ENCODE measurements at regions not wholly inside any gene's neighbourhood (a gene's known extent, or its start where the extent isn't known, plus 50 kb on each side); places are given as distances from the start of the nearest gene placed in this dataset.

- 70% methylated on average over 9 of the region's 16 CpGs for WGBS (ENCODE audit: insufficient coverage)
- H3K4me3 ChIP-seq (ENCODE audit: low read depth, low read length), result peak overlapping the region; percentile 13
- peak in 2 of 6 donors; percentile 35 to 51 for DNase-seq (ENCODE audit: low read depth in 4 of 6, low spot score in 6 of 6)
- H3K27me3 ChIP-seq (ENCODE audit: control insufficient read depth, insufficient read depth, low read length), result no peaks in the 10 kb centered on the region
- H3K4me1 ChIP-seq (ENCODE audit: control insufficient read depth, insufficient read depth, low read length), result no peaks in the 10 kb centered on the region
- H3K36me3 ChIP-seq (ENCODE audit: control insufficient read depth, insufficient read depth, low read length), result no peaks in the 10 kb centered on the region
- peaks cover 2% of the 10 kb centered on the region for H3K9me3 ChIP-seq (ENCODE audit: control insufficient read depth, insufficient read depth, low read length)
- peak overlapping the region; percentile 34 for H3K27ac ChIP-seq (ENCODE audit: low read depth, low read length)
Measured at GRCh38 chr7:16063716-16064675, 357.3 kb downstream of the CRPPA start.

- WGBS (ENCODE audit: insufficient coverage), result no CpG with 5 or more reads among the region's 2 CpGs
- Histone ChIP-seq H3K4me3 (ENCODE audit: low read depth, low read length) (no peak overlapping the region), H3K27ac (ENCODE audit: low read depth, low read length) (peak overlapping the region; percentile 17)
Measured at GRCh38 chr7:16063221-16063620, 358.1 kb downstream of the CRPPA start.

GRCh38 chr7:16062269-16062668, 359.1 kb downstream of the CRPPA start:
- no CpG with 5 or more reads among the region's 1 CpG for WGBS (ENCODE audit: insufficient coverage)
- peak overlapping the region; percentile 58 for H3K27ac ChIP-seq (ENCODE audit: low read depth, low read length)
- no peaks in the 10 kb centered on the region for H3K4me1 ChIP-seq (ENCODE audit: control insufficient read depth, insufficient read depth, low read length)
- H3K36me3 ChIP-seq (ENCODE audit: control insufficient read depth, insufficient read depth, low read length), result no peaks in the 10 kb centered on the region
- DNase-seq (ENCODE audit: low read depth in 4 of 6, low spot score in 6 of 6), result peak in 1 of 6 donors; percentile 44
- H3K4me3 ChIP-seq (ENCODE audit: low read depth, low read length), result no peak overlapping the region
- H3K9me3 ChIP-seq (ENCODE audit: control insufficient read depth, insufficient read depth, low read length), result peaks cover 2% of the 10 kb centered on the region
- H3K27me3 ChIP-seq (ENCODE audit: control insufficient read depth, insufficient read depth, low read length), result no peaks in the 10 kb centered on the region

More at GRCh38 chr7:16063221-16063620, 358.1 kb downstream of the CRPPA start:
- Histone ChIP-seq H3K36me3 (ENCODE audit: control insufficient read depth, insufficient read depth, low read length) (no peaks in the 10 kb centered on the region), H3K27me3 (ENCODE audit: control insufficient read depth, insufficient read depth, low read length) (no peaks in the 10 kb centered on the region), H3K4me1 (ENCODE audit: control insufficient read depth, insufficient read depth, low read length) (no peaks in the 10 kb centered on the region), H3K9me3 (ENCODE audit: control insufficient read depth, insufficient read depth, low read length) (peaks cover 2% of the 10 kb centered on the region)
- DNase-seq (ENCODE audit: low read depth in 4 of 6, low spot score in 6 of 6), result no peak

GRCh38 chr7:16061630-16062029, 359.7 kb downstream of the CRPPA start:
- Histone ChIP-seq H3K27ac (ENCODE audit: low read depth, low read length) (peak overlapping the region; percentile 58), H3K4me1 (ENCODE audit: control insufficient read depth, insufficient read depth, low read length) (no peaks in the 10 kb centered on the region), H3K27me3 (ENCODE audit: control insufficient read depth, insufficient read depth, low read length) (no peaks in the 10 kb centered on the region), H3K9me3 (ENCODE audit: control insufficient read depth, insufficient read depth, low read length) (peaks cover 2% of the 10 kb centered on the region), H3K4me3 (ENCODE audit: low read depth, low read length) (no peak overlapping the region), H3K36me3 (ENCODE audit: control insufficient read depth, insufficient read depth, low read length) (no peaks in the 10 kb centered on the region)
- no peak for DNase-seq (ENCODE audit: low read depth in 4 of 6, low spot score in 6 of 6)
- no CpG with 5 or more reads among the region's 1 CpG for WGBS (ENCODE audit: insufficient coverage)

GRCh38 chr7:16061011-16061410, 360.3 kb downstream of the CRPPA start:
- WGBS (ENCODE audit: insufficient coverage), result 91% methylated on average over 5 of the region's 5 CpGs
- Histone ChIP-seq H3K27ac (ENCODE audit: low read depth, low read length) (no peak overlapping the region), H3K27me3 (ENCODE audit: control insufficient read depth, insufficient read depth, low read length) (no peaks in the 10 kb centered on the region)

GRCh38 chr7:16060502-16060901, 360.8 kb downstream of the CRPPA start:
- DNase-seq (ENCODE audit: low read depth in 4 of 6, low spot score in 6 of 6), result no peak
- H3K4me3 ChIP-seq (ENCODE audit: low read depth, low read length), result no peak overlapping the region
- H3K27me3 ChIP-seq (ENCODE audit: control insufficient read depth, insufficient read depth, low read length), result no peaks in the 10 kb centered on the region
- H3K36me3 ChIP-seq (ENCODE audit: control insufficient read depth, insufficient read depth, low read length), result no peaks in the 10 kb centered on the region
- no peaks in the 10 kb centered on the region for H3K4me1 ChIP-seq (ENCODE audit: control insufficient read depth, insufficient read depth, low read length)
- H3K27ac ChIP-seq (ENCODE audit: low read depth, low read length), result no peak overlapping the region
- peaks cover 2% of the 10 kb centered on the region for H3K9me3 ChIP-seq (ENCODE audit: control insufficient read depth, insufficient read depth, low read length)

More at GRCh38 chr7:16061011-16061410, 360.3 kb downstream of the CRPPA start:
- DNase-seq (ENCODE audit: low read depth in 4 of 6, low spot score in 6 of 6), result no peak
- H3K36me3 ChIP-seq (ENCODE audit: control insufficient read depth, insufficient read depth, low read length), result no peaks in the 10 kb centered on the region
- H3K4me3 ChIP-seq (ENCODE audit: low read depth, low read length), result no peak overlapping the region
- peaks cover 2% of the 10 kb centered on the region for H3K9me3 ChIP-seq (ENCODE audit: control insufficient read depth, insufficient read depth, low read length)
- H3K4me1 ChIP-seq (ENCODE audit: control insufficient read depth, insufficient read depth, low read length), result no peaks in the 10 kb centered on the region

GRCh38 chr7:16055263-16055976, 365.9 kb downstream of the CRPPA start:
- H3K27ac ChIP-seq (ENCODE audit: low read depth, low read length), result no peak overlapping the region
- 100% methylated on average over 1 of the region's 2 CpGs for WGBS (ENCODE audit: insufficient coverage)

GRCh38 chr7:16051561-16052255, 365.2 kb upstream of the MEOX2 start:
- DNase-seq (ENCODE audit: low read depth in 4 of 6, low spot score in 6 of 6), result peak in 1 of 6 donors; percentile 51
- no peak overlapping the region for H3K27ac ChIP-seq (ENCODE audit: low read depth, low read length)
- no peaks in the 10 kb centered on the region for H3K9me3 ChIP-seq (ENCODE audit: control insufficient read depth, insufficient read depth, low read length)
- H3K36me3 ChIP-seq (ENCODE audit: control insufficient read depth, insufficient read depth, low read length), result no peaks in the 10 kb centered on the region
- no peaks in the 10 kb centered on the region for H3K27me3 ChIP-seq (ENCODE audit: control insufficient read depth, insufficient read depth, low read length)
- H3K4me1 ChIP-seq (ENCODE audit: control insufficient read depth, insufficient read depth, low read length), result no peaks in the 10 kb centered on the region
- 96% methylated on average over 2 of the region's 4 CpGs for WGBS (ENCODE audit: insufficient coverage)
- H3K4me3 ChIP-seq (ENCODE audit: low read depth, low read length), result no peak overlapping the region

More at GRCh38 chr7:16055263-16055976, 365.9 kb downstream of the CRPPA start:
- Histone ChIP-seq H3K36me3 (ENCODE audit: control insufficient read depth, insufficient read depth, low read length) (no peaks in the 10 kb centered on the region), H3K4me3 (ENCODE audit: low read depth, low read length) (no peak overlapping the region), H3K27me3 (ENCODE audit: control insufficient read depth, insufficient read depth, low read length) (no peaks in the 10 kb centered on the region), H3K9me3 (ENCODE audit: control insufficient read depth, insufficient read depth, low read length) (no peaks in the 10 kb centered on the region), H3K4me1 (ENCODE audit: control insufficient read depth, insufficient read depth, low read length) (no peaks in the 10 kb centered on the region)
- DNase-seq (ENCODE audit: low read depth in 4 of 6, low spot score in 6 of 6), result no peak

GRCh38 chr7:16046041-16046440, 359.6 kb upstream of the MEOX2 start:
- H3K36me3 ChIP-seq (ENCODE audit: control insufficient read depth, insufficient read depth, low read length), result no peaks in the 10 kb centered on the region
- no peak for DNase-seq (ENCODE audit: low read depth in 4 of 6, low spot score in 6 of 6)
- H3K27ac ChIP-seq (ENCODE audit: low read depth, low read length), result no peak overlapping the region
- no peaks in the 10 kb centered on the region for H3K9me3 ChIP-seq (ENCODE audit: control insufficient read depth, insufficient read depth, low read length)
- H3K4me3 ChIP-seq (ENCODE audit: low read depth, low read length), result no peak overlapping the region
- H3K4me1 ChIP-seq (ENCODE audit: control insufficient read depth, insufficient read depth, low read length), result no peaks in the 10 kb centered on the region
- H3K27me3 ChIP-seq (ENCODE audit: control insufficient read depth, insufficient read depth, low read length), result no peaks in the 10 kb centered on the region
- WGBS (ENCODE audit: insufficient coverage), result 61% methylated on average over 2 of the region's 3 CpGs

All from spinal cord (tissue), 9 donors.